Epithelial cell of prostate (primary cell): ENCODE measurements at regions not wholly inside any gene's neighbourhood (a gene's known extent, or its start where the extent isn't known, plus 50 kb on each side); places are given as distances from the start of the nearest gene placed in this dataset.

Experiments used
- DNase-seq: peaks from one replicate; pipeline ENCODE4 v3.0.0-alpha.2; 2011; ENCODE audit warnings: low read depth, low spot score
- H3K27ac ChIP-seq: fragments of 450-650 bp; 2 replicates; pipeline ENCODE4 v1.5.1; 2017; ENCODE audit warnings: mild to moderate bottlenecking

DNA sequence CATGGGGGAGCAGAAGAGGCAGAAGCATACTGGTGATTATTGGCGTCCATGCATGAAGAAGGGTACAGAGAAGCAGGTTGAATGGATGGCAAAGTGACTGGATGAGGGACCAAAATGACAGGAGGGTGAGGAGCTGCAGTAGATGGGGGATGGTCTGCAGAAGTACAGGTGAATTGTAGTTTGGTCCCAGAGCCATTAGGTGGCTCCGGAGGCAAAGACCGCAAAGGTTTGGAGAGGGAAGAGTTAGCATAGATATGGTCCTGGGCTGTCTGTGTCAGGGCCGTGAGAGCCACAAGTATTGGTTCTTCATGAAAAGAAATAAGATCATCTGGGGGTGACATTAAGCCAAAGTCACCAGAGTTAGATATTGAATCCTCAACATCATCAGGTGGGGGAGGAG lies 59.0 kb upstream of the ZNF726 start:
- H3K27ac ChIP-seq: no peak overlapping the region
- DNase-seq: no peak

GRCh38 chr19:23851966-23852365 lies 62.7 kb upstream of the ZNF726 start:
- H3K27ac ChIP-seq: no peak overlapping the region
- DNase-seq: no peak

- no peak overlapping the region for H3K27ac ChIP-seq
- no peak for DNase-seq
Measured at GRCh38 chr19:23832717-23833327, 74.1 kb upstream of the ZNF681 start.

DNA sequence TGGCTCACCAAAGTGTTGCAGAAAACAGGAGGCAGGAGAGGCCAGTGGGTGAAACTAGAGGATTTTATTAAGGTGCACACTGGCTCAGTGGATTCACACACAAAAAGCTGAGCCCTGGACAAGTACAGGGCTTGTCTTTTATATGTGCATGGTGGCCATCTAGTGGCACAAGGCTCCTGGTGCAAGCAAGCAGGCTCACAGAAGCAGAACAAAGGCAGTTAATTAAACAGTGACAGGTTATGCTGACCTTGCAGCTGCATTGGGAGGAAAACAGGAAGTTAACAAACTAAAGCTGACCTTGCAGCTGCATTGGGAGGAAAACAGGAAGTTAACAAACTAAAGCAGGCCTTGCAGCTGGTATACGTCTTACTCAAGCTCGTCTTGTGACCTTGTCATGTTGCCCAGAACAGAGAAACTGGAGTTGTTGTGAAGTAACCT lies 65.3 kb upstream of the ZNF681 start:
- DNase-seq: peak; percentile 8
- peak overlapping the region; percentile 40 for H3K27ac ChIP-seq

DNA sequence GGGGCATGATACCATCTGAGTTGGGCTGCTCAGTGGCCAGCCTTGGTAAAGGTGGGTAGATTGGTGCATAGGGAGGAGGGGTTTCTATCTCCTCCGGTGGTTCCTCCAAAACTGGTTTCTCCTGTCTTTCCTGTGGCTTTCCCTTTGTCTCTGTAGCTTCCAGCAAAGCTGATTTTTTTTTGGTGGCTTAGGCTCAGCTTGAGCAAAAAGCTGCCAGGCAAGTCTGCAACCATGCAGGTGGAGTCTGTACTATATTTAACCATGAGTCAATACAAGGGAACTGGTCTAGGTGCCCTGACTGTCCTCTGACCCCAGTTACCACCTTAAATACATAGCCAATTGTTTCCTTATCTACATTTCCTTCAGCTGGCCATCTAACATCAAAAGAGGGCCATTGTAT lies 64.0 kb upstream of the ZNF681 start:
- peak overlapping the region; percentile 40 for H3K27ac ChIP-seq
- DNase-seq: peak; percentile 60

GRCh38 chr19:23817519-23817918 lies 58.8 kb upstream of the ZNF681 start:
- no peak overlapping the region for H3K27ac ChIP-seq
- no peak for DNase-seq

GRCh38 chr19:23810496-23810895 lies 51.8 kb upstream of the ZNF681 start:
- no peak for DNase-seq
- no peak overlapping the region for H3K27ac ChIP-seq
